Activated naive CD8-positive, alpha-beta T cell (primary cell): ENCODE measurements at regions not wholly inside any gene's neighbourhood (a gene's known extent, or its start where the extent isn't known, plus 50 kb on each side); places are given as distances from the start of the nearest gene placed in this dataset.
"Not testable (repeated sequence)": the region's sequence is repeated elsewhere in the genome, so short reads cannot be mapped to it uniquely, and the experiment has no call there.

Experiments used
- H3K27ac Mint-ChIP-seq: one replicate; pipeline ENCODE4 v1.8.0; 2021; ENCODE audit warnings: mixed read lengths
- H3K27me3 Mint-ChIP-seq: one replicate; pipeline ENCODE4 v1.8.0; 2021; ENCODE audit warnings: mixed read lengths
- H3K36me3 Mint-ChIP-seq: one replicate; pipeline ENCODE4 v1.8.0; 2021; ENCODE audit warnings: mixed read lengths
- H3K4me1 Mint-ChIP-seq: one replicate; pipeline ENCODE4 v1.8.0; 2021; ENCODE audit warnings: low read depth, mixed read lengths
- H3K4me3 Mint-ChIP-seq: one replicate; pipeline ENCODE4 v1.8.0; 2021; ENCODE audit warnings: mild to moderate bottlenecking, mixed read lengths
- H3K9me3 Mint-ChIP-seq: one replicate; pipeline ENCODE4 v1.8.0; 2021; ENCODE audit warnings: low read depth, mixed read lengths

GRCh38 chr15:20084026-20084425 is 457.6 kb downstream of the GOLGA6L6 start:
- not testable (repeated sequence) for H3K36me3 Mint-ChIP-seq, H3K27me3 Mint-ChIP-seq, H3K27ac Mint-ChIP-seq, H3K4me1 Mint-ChIP-seq, H3K4me3 Mint-ChIP-seq, H3K9me3 Mint-ChIP-seq

GRCh38 chr15:20074082-20074481 is 467.5 kb downstream of the GOLGA6L6 start:
- not testable (repeated sequence) for H3K36me3 Mint-ChIP-seq, H3K4me3 Mint-ChIP-seq, H3K9me3 Mint-ChIP-seq, H3K27me3 Mint-ChIP-seq, H3K27ac Mint-ChIP-seq, H3K4me1 Mint-ChIP-seq

- not testable (repeated sequence) for H3K4me3 Mint-ChIP-seq, H3K9me3 Mint-ChIP-seq, H3K27me3 Mint-ChIP-seq, H3K36me3 Mint-ChIP-seq, H3K4me1 Mint-ChIP-seq, H3K27ac Mint-ChIP-seq
These were observed 472.6 kb downstream of the GOLGA6L6 start for GRCh38 chr15:20069043-20069442.

GRCh38 chr15:20066173-20066572 is 475.4 kb downstream of the GOLGA6L6 start:
- not testable (repeated sequence) for H3K4me1 Mint-ChIP-seq, H3K9me3 Mint-ChIP-seq, H3K27me3 Mint-ChIP-seq, H3K4me3 Mint-ChIP-seq, H3K27ac Mint-ChIP-seq, H3K36me3 Mint-ChIP-seq

DNA sequence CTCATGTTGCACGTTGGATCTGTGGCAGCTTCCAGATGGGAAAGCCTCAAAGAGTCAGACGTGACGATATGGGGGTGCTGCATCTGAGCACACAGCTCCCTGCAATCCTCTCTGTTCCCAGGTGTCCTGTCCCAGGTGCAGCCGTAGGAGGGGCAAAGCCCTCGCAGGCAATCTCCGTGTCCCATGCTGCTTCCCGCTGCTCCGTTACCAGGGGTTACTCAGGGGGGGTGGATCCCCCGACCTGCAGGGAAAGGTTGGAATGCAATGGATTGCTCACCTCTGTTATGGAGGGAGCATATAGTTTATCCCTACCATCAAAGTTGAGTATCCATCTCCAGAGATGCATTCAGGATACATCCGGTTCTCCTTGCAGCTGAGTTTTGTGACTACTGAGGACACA is 476.1 kb downstream of the GOLGA6L6 start:
- H3K9me3 Mint-ChIP-seq, H3K4me1 Mint-ChIP-seq, H3K36me3 Mint-ChIP-seq, H3K4me3 Mint-ChIP-seq, H3K27ac Mint-ChIP-seq, H3K27me3 Mint-ChIP-seq: not testable (repeated sequence)

DNA sequence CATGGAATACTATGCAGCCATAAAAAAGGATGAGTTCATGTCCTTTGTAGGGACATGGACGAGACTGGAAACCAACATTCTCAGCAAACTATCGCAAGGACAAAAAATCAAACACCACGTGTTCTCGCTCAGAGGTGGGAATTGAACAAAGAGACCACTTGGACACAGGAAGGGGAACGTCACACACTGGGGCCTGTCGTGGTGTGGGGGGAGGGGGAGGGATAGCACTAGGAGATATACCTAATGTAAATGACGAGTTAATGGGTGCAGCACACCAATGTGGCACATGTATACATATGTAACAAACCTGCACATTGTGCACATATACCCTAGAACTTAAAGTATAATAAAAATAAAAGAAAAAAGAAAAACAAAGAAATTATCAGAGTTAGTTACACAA is 478.4 kb downstream of the GOLGA6L6 start:
- H3K27ac Mint-ChIP-seq, H3K4me1 Mint-ChIP-seq, H3K9me3 Mint-ChIP-seq, H3K4me3 Mint-ChIP-seq, H3K27me3 Mint-ChIP-seq, H3K36me3 Mint-ChIP-seq: not testable (repeated sequence)

GRCh38 chr15:20060838-20061237 is 480.8 kb downstream of the GOLGA6L6 start:
- H3K27me3 Mint-ChIP-seq, H3K4me3 Mint-ChIP-seq, H3K9me3 Mint-ChIP-seq, H3K27ac Mint-ChIP-seq, H3K36me3 Mint-ChIP-seq, H3K4me1 Mint-ChIP-seq: not testable (repeated sequence)

DNA sequence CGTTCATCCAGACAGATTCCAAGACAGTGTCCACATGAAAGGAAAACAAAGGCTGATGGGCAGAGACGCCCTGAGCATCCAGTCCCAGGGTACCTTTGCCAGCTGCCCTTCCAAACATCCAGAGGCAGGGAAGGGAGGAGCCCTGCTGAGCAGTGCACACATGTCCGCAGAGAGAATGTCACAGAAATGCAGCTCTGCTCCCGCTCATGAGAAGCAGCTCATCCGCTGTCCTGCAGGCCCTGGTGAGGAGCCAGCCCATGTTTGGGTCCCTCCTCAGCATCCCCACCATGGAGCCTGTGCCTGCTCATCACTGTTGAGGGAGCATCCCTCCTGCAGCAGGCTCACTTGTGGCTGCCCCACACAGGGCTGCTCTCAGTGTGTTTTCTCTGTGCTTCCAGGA is 484.7 kb downstream of the GOLGA6L6 start:
- H3K36me3 Mint-ChIP-seq, H3K4me1 Mint-ChIP-seq, H3K9me3 Mint-ChIP-seq, H3K27me3 Mint-ChIP-seq, H3K27ac Mint-ChIP-seq, H3K4me3 Mint-ChIP-seq: not testable (repeated sequence)

DNA sequence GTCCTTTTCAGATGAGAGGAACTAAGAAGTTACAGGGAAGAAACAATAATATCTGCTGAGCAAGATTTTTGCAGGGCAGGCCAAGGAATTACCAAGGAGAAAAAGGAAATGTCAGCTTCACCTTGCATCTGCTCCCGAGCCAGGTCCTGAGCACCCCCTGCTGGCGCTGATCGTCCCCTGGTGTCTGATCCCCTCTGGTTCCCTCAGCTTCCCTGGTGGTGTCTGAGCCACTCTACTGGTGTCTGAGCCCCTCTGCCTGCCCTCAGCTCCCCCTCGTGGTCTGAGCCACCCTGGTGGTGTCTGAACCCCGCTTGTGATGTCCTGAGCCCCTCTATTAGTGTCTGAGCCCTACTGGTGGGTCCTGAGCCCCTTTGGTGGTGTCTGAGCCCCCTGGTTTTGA is 485.7 kb downstream of the GOLGA6L6 start:
- H3K9me3 Mint-ChIP-seq, H3K4me3 Mint-ChIP-seq, H3K27ac Mint-ChIP-seq, H3K27me3 Mint-ChIP-seq, H3K36me3 Mint-ChIP-seq, H3K4me1 Mint-ChIP-seq: not testable (repeated sequence)

DNA sequence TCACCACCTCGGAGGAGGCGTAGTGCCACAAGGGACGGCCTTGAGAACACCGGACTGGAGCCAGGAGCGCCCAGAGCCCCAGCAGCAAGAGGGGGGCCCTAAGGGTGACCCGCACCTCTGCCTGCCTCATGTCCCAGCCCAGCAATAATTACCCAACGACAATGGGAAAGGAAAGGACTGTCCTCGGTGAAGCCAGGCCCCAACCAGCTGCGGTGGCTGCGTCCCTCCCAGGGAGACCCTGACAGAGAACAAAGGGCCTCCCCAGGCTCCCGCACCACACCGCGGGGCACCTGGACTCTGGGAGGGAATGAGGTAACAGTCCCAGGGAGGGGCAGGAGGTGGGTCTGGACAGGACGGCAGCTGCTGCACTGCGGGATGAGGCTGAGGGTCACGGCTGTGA is 493.4 kb downstream of the GOLGA6L6 start:
- not testable (repeated sequence) for H3K36me3 Mint-ChIP-seq, H3K9me3 Mint-ChIP-seq, H3K4me1 Mint-ChIP-seq, H3K27me3 Mint-ChIP-seq, H3K4me3 Mint-ChIP-seq, H3K27ac Mint-ChIP-seq

DNA sequence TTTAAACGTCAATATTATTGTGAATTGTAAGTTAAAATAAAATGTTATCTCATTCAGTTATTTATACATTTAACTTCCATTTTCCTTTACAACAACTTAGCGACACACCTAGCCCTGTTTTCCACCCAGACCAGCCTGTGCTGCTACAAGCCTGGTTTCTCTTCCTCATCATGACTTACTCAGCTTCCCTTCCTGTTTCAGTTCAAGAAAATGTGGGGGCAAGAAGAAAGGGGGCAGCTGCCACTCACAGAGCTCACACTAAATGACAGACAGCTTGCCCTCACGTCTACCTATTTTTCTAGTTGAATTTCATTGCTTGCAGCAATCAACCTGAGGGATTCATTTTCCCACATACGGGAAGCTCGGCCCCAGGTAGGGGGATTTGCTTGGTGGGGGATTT is 496.4 kb downstream of the GOLGA6L6 start:
- H3K4me1 Mint-ChIP-seq, H3K9me3 Mint-ChIP-seq, H3K4me3 Mint-ChIP-seq, H3K27me3 Mint-ChIP-seq, H3K27ac Mint-ChIP-seq, H3K36me3 Mint-ChIP-seq: not testable (repeated sequence)

DNA sequence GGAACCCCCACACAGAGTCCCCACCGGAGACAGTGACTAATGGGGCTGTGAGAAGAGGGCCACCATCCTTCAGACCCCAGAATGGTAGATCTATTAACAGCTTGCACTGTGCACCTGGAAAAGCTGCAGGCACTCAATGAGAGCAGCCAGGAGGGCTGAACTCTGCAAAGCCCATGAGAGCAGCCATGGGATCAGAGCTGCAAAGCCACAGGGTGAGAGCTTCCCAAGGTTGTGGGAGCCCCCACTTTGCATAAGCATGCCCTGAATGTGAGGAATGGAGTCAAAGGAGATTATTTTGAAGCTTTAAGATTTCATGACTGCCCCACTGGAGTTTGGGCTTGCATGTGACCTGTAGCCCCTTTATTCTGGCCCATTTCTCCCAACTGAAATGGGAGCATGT is 500.9 kb downstream of the GOLGA6L6 start:
- H3K4me1 Mint-ChIP-seq, H3K4me3 Mint-ChIP-seq, H3K36me3 Mint-ChIP-seq, H3K27me3 Mint-ChIP-seq, H3K27ac Mint-ChIP-seq, H3K9me3 Mint-ChIP-seq: not testable (repeated sequence)

- not testable (repeated sequence) for H3K27me3 Mint-ChIP-seq, H3K36me3 Mint-ChIP-seq, H3K4me3 Mint-ChIP-seq, H3K27ac Mint-ChIP-seq, H3K4me1 Mint-ChIP-seq, H3K9me3 Mint-ChIP-seq
These were observed 516.6 kb downstream of the GOLGA6L6 start for GRCh38 chr15:20025040-20025439.

GRCh38 chr15:20022349-20022748 is 519.3 kb downstream of the GOLGA6L6 start:
- not testable (repeated sequence) for H3K36me3 Mint-ChIP-seq, H3K27me3 Mint-ChIP-seq, H3K9me3 Mint-ChIP-seq, H3K4me3 Mint-ChIP-seq, H3K4me1 Mint-ChIP-seq, H3K27ac Mint-ChIP-seq

- H3K9me3 Mint-ChIP-seq, H3K4me3 Mint-ChIP-seq, H3K36me3 Mint-ChIP-seq, H3K4me1 Mint-ChIP-seq, H3K27me3 Mint-ChIP-seq, H3K27ac Mint-ChIP-seq: not testable (repeated sequence)
These were observed 520.2 kb downstream of the GOLGA6L6 start for GRCh38 chr15:20021351-20021750.

GRCh38 chr15:20020588-20020987 is 521.0 kb downstream of the GOLGA6L6 start:
- not testable (repeated sequence) for H3K4me3 Mint-ChIP-seq, H3K9me3 Mint-ChIP-seq, H3K4me1 Mint-ChIP-seq, H3K27me3 Mint-ChIP-seq, H3K27ac Mint-ChIP-seq, H3K36me3 Mint-ChIP-seq

DNA sequence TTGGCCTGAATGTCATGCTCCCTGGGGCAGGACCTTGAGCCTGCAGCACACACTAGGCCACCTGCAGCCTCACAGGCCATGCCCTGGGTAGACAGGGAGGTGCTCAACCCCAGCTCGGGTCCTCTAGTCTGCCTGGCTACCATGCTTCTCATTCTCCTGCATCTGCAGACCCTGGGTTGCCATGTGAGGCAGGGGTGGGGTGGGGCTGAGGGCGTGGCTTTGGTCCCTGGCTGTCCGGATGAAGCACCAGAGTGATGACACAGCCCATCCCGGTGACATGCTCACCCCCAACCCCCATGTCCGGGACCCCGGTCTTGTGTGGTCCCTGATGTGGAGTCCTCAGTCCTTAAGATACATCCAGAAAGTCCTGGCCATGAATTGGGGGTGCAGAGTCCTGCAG is 521.8 kb downstream of the GOLGA6L6 start:
- H3K9me3 Mint-ChIP-seq, H3K4me1 Mint-ChIP-seq, H3K27ac Mint-ChIP-seq, H3K36me3 Mint-ChIP-seq, H3K27me3 Mint-ChIP-seq, H3K4me3 Mint-ChIP-seq: not testable (repeated sequence)
